Spleen (tissue), 7 donors: ENCODE measurements at regions not wholly inside any gene's neighbourhood (a gene's known extent, or its start where the extent isn't known, plus 50 kb on each side); places are given as distances from the start of the nearest gene placed in this dataset.

ENCODE experiments used
- CTCF ChIP-seq, 11 experiments: fragments of 200-600 bp in 7 of 11; fragments of 450-650 bp in 4 of 11; sonication (generic) in 4 of 11; IDR thresholded peaks in 8 of 11; conservative IDR thresholded peaks in 3 of 11; 1 replicate in 7 of 11; 2 replicates in 4 of 11; pipeline versions ENCODE4 v1.4.0 to v1.8.0; 2016 to 2021; ENCODE audit warnings: antibody characterized with exemption in 11 of 11, inconsistent platforms in 4 of 11, mild to moderate bottlenecking in 1 of 11
- POLR2A ChIP-seq, 3 donors: fragments of 450-650 bp; IDR thresholded peaks; one replicate each; pipeline ENCODE4 v1.5.1; 2017; ENCODE audit warnings: antibody characterized with exemption in 3 of 3, mild to moderate bottlenecking in 1 of 3
- POLR2AphosphoS5 ChIP-seq, 3 donors: sonication (generic); formaldehyde crosslinking; IDR thresholded peaks; one replicate each; pipeline ENCODE4 v1.5.1; 2017; ENCODE audit warnings: antibody characterized with exemption in 3 of 3
- donor health status: DM: no; HTN: no; CAD: no; lungs with moderate emphysema.
- donor health status: DM: no; HTN: no; CAD: no.
- donor health status: DM: no; HTN: no; CAD: no.

- TF ChIP-seq POLR2A (IDR thresholded peaks at IDR 0.05) (no peak), CTCF (IDR thresholded peaks at IDR 0.05 in 8 of 11, conservative IDR thresholded peaks at IDR 0.05 in 3 of 11) (no peak), POLR2AphosphoS5 (IDR thresholded peaks at IDR 0.05) (no peak)
Measured at GRCh38 chr14:38627163-38627562, 371.3 kb upstream of the CLEC14A start.
